Keratinocyte (primary cell): ENCODE measurements at regions not wholly inside any gene's neighbourhood (a gene's known extent, or its start where the extent isn't known, plus 50 kb on each side); places are given as distances from the start of the nearest gene placed in this dataset.

Experiments used
- DNase-seq: peaks from one replicate; pipeline ENCODE4 v3.0.0-alpha.2; 2011; ENCODE audit warnings: low read depth, missing footprints, low spot score
- FAIRE-seq: peaks from 2 replicates; lab custom pipeline; 2011; peaks lifted over from hg19 to GRCh38; lab: Jason Lieb, UNC
- H2AFZ ChIP-seq: 2 replicates; pipeline ENCODE4 v1.6.0; 2012; ENCODE audit warnings: low read length, control low read depth, inconsistent platforms; ENCODE audit not compliant: control insufficient read depth
- H3K27ac ChIP-seq: 2 replicates; pipeline ENCODE4 v1.5.1; 2011; ENCODE audit warnings: low read length; ENCODE audit not compliant: control insufficient read depth, insufficient read depth
- H3K27me3 ChIP-seq: 3 replicates; pipeline ENCODE4 v1.6.0; 2011; ENCODE audit warnings: low read length; ENCODE audit not compliant: control insufficient read depth, insufficient read depth; ENCODE audit errors: extremely low read depth
- H3K36me3 ChIP-seq, 2 experiments: 2 replicates in 1 of 2; 3 replicates in 1 of 2; pipeline ENCODE4 v1.5.1; 2011; ENCODE audit warnings: low read length in 2 of 2, mild to moderate bottlenecking in 1 of 2; ENCODE audit not compliant: control insufficient read depth in 2 of 2, insufficient read depth in 2 of 2; ENCODE audit errors: extremely low read depth in 1 of 2
- H3K4me1 ChIP-seq: 3 replicates; pipeline ENCODE4 v1.5.1; 2011; ENCODE audit warnings: low read length; ENCODE audit not compliant: control insufficient read depth, insufficient read depth; ENCODE audit errors: extremely low read depth
- H3K4me2 ChIP-seq: 3 replicates; pipeline ENCODE4 v1.6.0; 2011; ENCODE audit warnings: low read depth, low read length; ENCODE audit not compliant: control insufficient read depth, insufficient read depth; ENCODE audit errors: extremely low read depth
- H3K4me3 ChIP-seq, 3 experiments: fragments of 200-600 bp in 1 of 3; sonication (generic) in 1 of 3; 2 replicates in 2 of 3; 3 replicates in 1 of 3; pipeline ENCODE4 v1.5.1; 2011 to 2016; ENCODE audit warnings: low read length in 3 of 3, mild to moderate bottlenecking in 3 of 3, control low read depth in 2 of 3, inconsistent platforms in 1 of 3, low read depth in 1 of 3, mixed read lengths in 1 of 3, mixed run types in 1 of 3, moderate library complexity in 1 of 3; ENCODE audit not compliant: control insufficient read depth in 2 of 3, insufficient read depth in 2 of 3; ENCODE audit errors: extremely low read depth in 1 of 3
- H3K79me2 ChIP-seq: 2 replicates; pipeline ENCODE4 v1.6.0; 2012; ENCODE audit warnings: low read length; ENCODE audit not compliant: control insufficient read depth, insufficient read depth
- H3K9ac ChIP-seq: 3 replicates; pipeline ENCODE4 v1.6.0; 2011; ENCODE audit warnings: low read length; ENCODE audit not compliant: control insufficient read depth, insufficient read depth; ENCODE audit errors: extremely low read depth
- H3K9me1 ChIP-seq: 3 replicates; pipeline ENCODE4 v1.6.0; 2011; ENCODE audit warnings: low read length; ENCODE audit not compliant: control insufficient read depth, insufficient read depth; ENCODE audit errors: extremely low read depth
- H3K9me3 ChIP-seq: 2 replicates; pipeline ENCODE4 v1.5.1; 2012; ENCODE audit warnings: low read depth, low read length; ENCODE audit not compliant: control insufficient read depth
- H4K20me1 ChIP-seq: 3 replicates; pipeline ENCODE4 v1.6.0; 2011; ENCODE audit warnings: low read length; ENCODE audit not compliant: control insufficient read depth, insufficient read depth; ENCODE audit errors: extremely low read depth
- CTCF ChIP-seq, 3 experiments: IDR thresholded peaks in 1 of 3; conservative IDR thresholded peaks in 1 of 3; optimal IDR thresholded peaks in 1 of 3; 2 replicates in 2 of 3; 3 replicates in 1 of 3; pipeline versions ENCODE3 to v1.5.1; 2011; ENCODE audit warnings: low read length in 3 of 3, mild to moderate bottlenecking in 3 of 3, moderate library complexity in 2 of 3, control low read depth in 1 of 3, inconsistent platforms in 1 of 3; ENCODE audit not compliant: insufficient read depth in 2 of 3; ENCODE audit errors: extremely low read depth in 1 of 3
- EZH2 ChIP-seq: IDR thresholded peaks from one replicate; pipeline ENCODE4 v1.6.1; 2012; ENCODE audit warnings: inconsistent platforms, mild to moderate bottlenecking, low read length, moderate library complexity
- dilution Hi-C: fragments of 300-500 bp; cut with MboI; formaldehyde crosslinking; loops from one replicate; pipeline ENCODE4 v1.7.0; 2020; ENCODE audit warnings: low sequenced_read_pairs; ENCODE audit not compliant: extremely low pct_ligation_motif_present

- H3K36me3 ChIP-seq: no peaks in the 10 kb centered on the region
- H3K4me1 ChIP-seq: no peaks in the 10 kb centered on the region
- H3K27ac ChIP-seq: no peak overlapping the region
- H3K4me2 ChIP-seq: no peak overlapping the region
- no peaks in the 10 kb centered on the region for H3K9me3 ChIP-seq
- TF ChIP-seq CTCF (optimal IDR thresholded peaks at IDR 0.05 in 1 of 3, IDR thresholded peaks at IDR 0.05 in 1 of 3, conservative IDR thresholded peaks at IDR 0.05 in 1 of 3; ENCODE audit: extremely low read depth in 1 of 3, insufficient read depth in 2 of 3, low read length in 3 of 3) (no peak), EZH2 (no peak)
- H3K9ac ChIP-seq: no peak overlapping the region
- H3K4me3 ChIP-seq: no peak overlapping the region
- H3K79me2 ChIP-seq: no peaks in the 10 kb centered on the region
- H3K27me3 ChIP-seq: no peaks in the 10 kb centered on the region
- no peaks in the 10 kb centered on the region for H3K9me1 ChIP-seq
- no peaks in the 10 kb centered on the region for H4K20me1 ChIP-seq
- DNase-seq: no peak
- FAIRE-seq: no peak
- dilution Hi-C loops: no loop called here
- H2AFZ ChIP-seq: no peak overlapping the region
Measured at GRCh38 chr16:9183682-9184353, 92.4 kb downstream of the HAPSTR1 start.

GRCh38 chr16:9184354-9184690, 92.9 kb downstream of the HAPSTR1 start:
- H3K4me1 ChIP-seq: no peaks in the 10 kb centered on the region
- dilution Hi-C loops: no loop called here
- no peaks in the 10 kb centered on the region for H3K27me3 ChIP-seq
- no peak overlapping the region for H2AFZ ChIP-seq
- no peaks in the 10 kb centered on the region for H3K36me3 ChIP-seq
- DNase-seq (no peak), FAIRE-seq (no peak)
- TF ChIP-seq EZH2 (no peak), CTCF (optimal IDR thresholded peaks at IDR 0.05 in 1 of 3, IDR thresholded peaks at IDR 0.05 in 1 of 3, conservative IDR thresholded peaks at IDR 0.05 in 1 of 3; ENCODE audit: extremely low read depth in 1 of 3, insufficient read depth in 2 of 3, low read length in 3 of 3) (no peak)
- H3K9me3 ChIP-seq: no peaks in the 10 kb centered on the region
- H3K27ac ChIP-seq: no peak overlapping the region
- no peaks in the 10 kb centered on the region for H4K20me1 ChIP-seq
- no peak overlapping the region for H3K4me3 ChIP-seq
- H3K9ac ChIP-seq: no peak overlapping the region
- no peaks in the 10 kb centered on the region for H3K9me1 ChIP-seq
- no peak overlapping the region for H3K4me2 ChIP-seq
- no peaks in the 10 kb centered on the region for H3K79me2 ChIP-seq
